Mesenchymal stem cell (in vitro differentiated cells and primary cell): ENCODE measurements at regions not wholly inside any gene's neighbourhood (a gene's known extent, or its start where the extent isn't known, plus 50 kb on each side); places are given as distances from the start of the nearest gene placed in this dataset.
A peak's percentile ranks its signal among the peaks of the same experiment; 100 is the strongest.

Experiments
- DNase-seq: peaks from one replicate; pipeline ENCODE4 v3.0.0-alpha.2; 2013
- H2AFZ ChIP-seq: one replicate; pipeline ENCODE4 v1.6.1; 2013; ENCODE audit warnings: low read depth, mild to moderate bottlenecking, control low read depth, inconsistent platforms, low read length, moderate library complexity
- H2AK5ac ChIP-seq: 2 replicates; pipeline ENCODE4 v1.6.1; 2013; ENCODE audit warnings: low read length, moderate library complexity, mild to moderate bottlenecking, inconsistent platforms; ENCODE audit not compliant: severe bottlenecking
- H2BK120ac ChIP-seq: one replicate; pipeline ENCODE4 v1.6.1; 2013; ENCODE audit warnings: low read depth, mild to moderate bottlenecking, inconsistent platforms, low read length, moderate library complexity
- H2BK12ac ChIP-seq, 2 experiments: one replicate each; pipeline ENCODE4 v1.6.1; 2013; ENCODE audit warnings: inconsistent platforms in 2 of 2, low read length in 2 of 2, mild to moderate bottlenecking in 2 of 2, moderate library complexity in 2 of 2, control low read depth in 1 of 2
- H2BK15ac ChIP-seq: one replicate; pipeline ENCODE4 v1.6.1; 2013; ENCODE audit warnings: mild to moderate bottlenecking, low read depth, inconsistent platforms; ENCODE audit not compliant: poor library complexity, severe bottlenecking
- H2BK5ac ChIP-seq: 2 replicates; pipeline ENCODE4 v1.6.1; 2013; ENCODE audit warnings: low read depth, mild to moderate bottlenecking, low read length, control low read depth, inconsistent platforms; ENCODE audit not compliant: poor library complexity, severe bottlenecking
- H3K14ac ChIP-seq, 2 experiments: one replicate each; pipeline ENCODE4 v1.6.1; 2013; ENCODE audit warnings: inconsistent platforms in 2 of 2, low read length in 2 of 2, control low read depth in 1 of 2, mild to moderate bottlenecking in 1 of 2, moderate library complexity in 1 of 2
- H3K18ac ChIP-seq, 2 experiments: one replicate each; pipeline ENCODE4 v1.6.1; 2013; ENCODE audit warnings: inconsistent platforms in 2 of 2, low read length in 2 of 2, control low read depth in 1 of 2, low read depth in 1 of 2, mild to moderate bottlenecking in 1 of 2
- H3K23ac ChIP-seq, 2 experiments: one replicate each; pipeline ENCODE4 v1.6.1; 2013; ENCODE audit warnings: inconsistent platforms in 2 of 2, low read length in 2 of 2, mild to moderate bottlenecking in 2 of 2, moderate library complexity in 2 of 2, control low read depth in 1 of 2
- H3K27ac ChIP-seq: 2 replicates; pipeline ENCODE4 v1.5.1; 2013; ENCODE audit warnings: mild to moderate bottlenecking, moderate library complexity, low read length, control low read depth, inconsistent platforms; ENCODE audit not compliant: poor library complexity, severe bottlenecking
- H3K27me3 ChIP-seq, 2 experiments: 2 replicates each; pipeline versions ENCODE4 v1.6.1 to v1.7.0; 2013; ENCODE audit warnings: low read length in 2 of 2, mild to moderate bottlenecking in 2 of 2, moderate library complexity in 2 of 2, control low read depth in 1 of 2, inconsistent platforms in 1 of 2; ENCODE audit not compliant: control insufficient read depth in 1 of 2, insufficient read depth in 1 of 2
- H3K36me3 ChIP-seq, 2 experiments: 2 replicates each; pipeline versions ENCODE4 v1.6.1 to v1.7.0; 2013; ENCODE audit warnings: low read length in 2 of 2, control low read depth in 1 of 2, inconsistent platforms in 1 of 2, low read depth in 1 of 2, mild to moderate bottlenecking in 1 of 2; ENCODE audit not compliant: insufficient read depth in 2 of 2, control insufficient read depth in 1 of 2
- H3K4ac ChIP-seq, 2 experiments: one replicate each; pipeline ENCODE4 v1.6.1; 2013; ENCODE audit warnings: inconsistent platforms in 2 of 2, low read length in 2 of 2, mild to moderate bottlenecking in 2 of 2, moderate library complexity in 2 of 2, control low read depth in 1 of 2, low read depth in 1 of 2
- H3K4me1 ChIP-seq: 2 replicates; pipeline ENCODE4 v1.6.1; 2013; ENCODE audit warnings: low read depth, low read length, control low read depth; ENCODE audit not compliant: control insufficient read depth, insufficient read depth
- H3K4me2 ChIP-seq: 2 replicates; pipeline ENCODE4 v1.6.1; 2013; ENCODE audit warnings: low read length, mild to moderate bottlenecking, inconsistent platforms; ENCODE audit not compliant: poor library complexity, severe bottlenecking
- H3K4me3 ChIP-seq, 2 experiments: 2 replicates each; pipeline versions ENCODE4 v1.5.1 to v1.7.0; 2013; ENCODE audit warnings: low read length in 2 of 2, mild to moderate bottlenecking in 2 of 2, control low read depth in 1 of 2, low read depth in 1 of 2; ENCODE audit not compliant: insufficient read depth in 1 of 2
- H3K79me1 ChIP-seq: replicated peaks from 2 replicates; pipeline ENCODE4 v1.6.1; 2013; ENCODE audit warnings: mild to moderate bottlenecking, control low read depth, low read length, inconsistent platforms; ENCODE audit not compliant: poor library complexity, severe bottlenecking
- H3K9ac ChIP-seq: 2 replicates; pipeline ENCODE4 v1.7.0; 2013; ENCODE audit warnings: mild to moderate bottlenecking, low read length, moderate library complexity
- H3K9me3 ChIP-seq: 2 replicates; pipeline ENCODE4 v1.7.0; 2013; ENCODE audit warnings: mild to moderate bottlenecking, low read length; ENCODE audit not compliant: control insufficient read depth
- H4K8ac ChIP-seq: one replicate; pipeline ENCODE4 v1.6.1; 2013; ENCODE audit warnings: inconsistent platforms, mild to moderate bottlenecking, low read length, moderate library complexity
- H4K91ac ChIP-seq: one replicate; pipeline ENCODE4 v1.6.1; 2013; ENCODE audit warnings: mild to moderate bottlenecking, low read length, inconsistent platforms
- WGBS: methylation state at CpG from one replicate; pipeline ENCODE4 v1.1.7; 2013; ENCODE audit warnings: mixed read lengths; 5-methylcytosine and 5-hydroxymethylcytosine counted together

DNA sequence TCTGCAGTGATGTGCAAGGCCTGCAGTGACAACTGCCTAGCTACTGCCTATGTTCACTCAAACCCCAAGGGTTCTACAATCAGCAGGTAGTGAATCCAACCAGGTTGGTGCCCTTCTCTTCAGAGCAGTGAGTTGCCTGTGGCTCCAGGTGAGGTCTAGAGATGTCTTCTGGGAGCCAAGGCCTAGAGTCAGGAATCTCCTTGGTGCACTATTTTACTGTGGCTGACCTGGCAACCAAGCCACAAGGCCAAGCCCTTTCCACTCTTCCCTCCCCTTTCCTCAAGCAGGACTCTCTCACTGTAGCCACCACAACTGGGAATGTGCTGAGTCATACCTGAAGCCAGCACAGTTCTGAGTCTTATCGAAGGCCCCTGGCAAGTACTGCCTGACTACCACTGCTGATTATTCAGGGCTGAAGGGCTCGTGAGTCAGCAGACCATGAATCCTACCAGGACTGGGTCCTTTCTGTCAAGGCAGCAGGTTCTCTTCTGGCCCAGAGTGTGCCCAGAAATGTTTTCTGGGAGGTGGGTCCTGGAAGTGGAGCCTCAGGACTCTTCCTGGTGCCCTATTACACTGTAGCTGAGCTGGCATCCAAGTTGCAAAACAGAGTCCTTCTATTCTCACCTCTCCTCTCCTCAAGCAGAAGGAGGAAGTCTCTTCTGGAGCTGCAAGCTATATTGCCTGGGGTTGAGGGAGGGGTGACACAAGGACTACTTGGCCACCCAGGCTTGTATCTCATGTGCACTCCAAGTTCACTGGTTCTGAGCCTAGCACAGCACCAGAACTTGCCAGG lies 111.6 kb downstream of the BTC start:
- Histone ChIP-seq H3K23ac (no peak overlapping the region), H3K79me1 (no peaks in the 10 kb centered on the region), H3K9me3 (peaks cover 3% of the 10 kb centered on the region), H3K14ac (no peak overlapping the region), H4K8ac (peak overlapping the region; percentile 87), H3K27ac (peak overlapping the region; percentile 27), H2AK5ac (peak overlapping the region; percentile 79), H2AFZ (peak overlapping the region; percentile 8), H2BK5ac (no peak overlapping the region), H3K4me1 (peaks cover 7% of the 10 kb centered on the region), H2BK12ac (peak overlapping the region; percentile 20 to 90), H3K27me3 (no peaks in the 10 kb centered on the region), H3K4me3 (no peak overlapping the region), H3K36me3 (no peaks in the 10 kb centered on the region), H3K9ac (peak overlapping the region; percentile 15), H2BK120ac (peak overlapping the region; percentile 38), H4K91ac (no peak overlapping the region), H3K4me2 (no peak overlapping the region), H3K4ac (peak overlapping the region; percentile 63 to 85), H3K18ac (peak overlapping the region; percentile 37 to 71), H2BK15ac (no peak overlapping the region)
- 3% methylated on average over 2 of the region's 2 CpGs for WGBS
- peak; percentile 91 for DNase-seq

DNA sequence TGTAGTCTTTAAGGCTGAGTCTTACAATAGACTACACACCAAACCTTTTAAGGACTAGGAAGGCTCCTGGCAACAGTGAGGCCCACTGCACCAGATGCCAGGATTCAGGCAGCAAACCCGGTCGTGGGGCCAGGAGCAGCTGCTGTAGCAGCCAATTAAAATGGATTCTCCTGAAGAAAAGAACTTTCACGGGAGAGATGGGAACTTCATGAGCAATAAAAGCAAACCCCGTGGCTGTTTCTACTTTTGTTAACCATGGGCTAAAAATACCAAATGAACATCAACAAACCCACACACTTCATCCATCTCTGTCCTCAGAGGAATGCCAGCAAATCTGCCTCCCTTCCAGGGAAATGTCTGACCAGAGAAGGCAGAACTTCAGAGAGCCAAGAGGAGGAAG lies 101.4 kb downstream of the BTC start:
- WGBS: 43% methylated on average over 4 of the region's 4 CpGs
- H3K18ac ChIP-seq: no peak overlapping the region
- H3K9me3 ChIP-seq: no peaks in the 10 kb centered on the region
- no peak overlapping the region for H2AK5ac ChIP-seq
- H2BK5ac ChIP-seq: no peak overlapping the region
- no peak overlapping the region for H2BK15ac ChIP-seq
- no peak overlapping the region for H3K23ac ChIP-seq
- H2BK120ac ChIP-seq: no peak overlapping the region
- H4K91ac ChIP-seq: no peak overlapping the region
- H3K27ac ChIP-seq: no peak overlapping the region
- no peak overlapping the region for H3K14ac ChIP-seq
- no peak overlapping the region for H2AFZ ChIP-seq
- no peak overlapping the region for H3K4me2 ChIP-seq
- H3K4ac ChIP-seq: no peak overlapping the region
- no peaks in the 10 kb centered on the region for H3K79me1 ChIP-seq
- H3K4me1 ChIP-seq: no peaks in the 10 kb centered on the region
- H3K27me3 ChIP-seq: peaks cover 0 to 12% of the 10 kb centered on the region in 2 experiments
- no peak overlapping the region for H3K9ac ChIP-seq
- peak; percentile 25 for DNase-seq
- no peak overlapping the region for H3K4me3 ChIP-seq
- no peak overlapping the region for H4K8ac ChIP-seq
- H2BK12ac ChIP-seq: no peak overlapping the region
- H3K36me3 ChIP-seq: no peaks in the 10 kb centered on the region
